ENCODE measurements at regions not wholly inside any gene's neighbourhood (a gene's known extent, or its start where the extent isn't known, plus 50 kb on each side); places are given as distances from the start of the nearest gene placed in this dataset.

DNA sequence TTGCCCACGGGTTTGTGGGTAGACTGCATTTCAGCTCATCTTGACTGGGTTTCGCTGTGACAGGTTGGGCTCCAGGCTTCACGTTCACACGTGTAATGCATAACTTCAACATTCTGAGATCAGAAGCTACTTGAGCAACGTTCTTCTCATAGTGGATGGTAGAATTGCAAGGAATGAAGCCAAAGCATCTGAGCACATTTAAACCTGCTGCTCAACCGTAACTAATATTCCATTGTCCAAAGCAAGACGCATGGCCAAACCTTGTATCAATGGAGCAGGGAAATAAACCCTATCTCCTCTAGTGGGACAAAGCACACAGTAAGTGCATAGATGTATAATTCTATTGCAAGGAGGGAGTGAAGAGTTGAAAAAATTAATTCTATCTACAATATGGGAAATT lies 86.5 kb upstream of the PTCHD1 start (continued):
- TF ChIP-seq, protein P1, sequence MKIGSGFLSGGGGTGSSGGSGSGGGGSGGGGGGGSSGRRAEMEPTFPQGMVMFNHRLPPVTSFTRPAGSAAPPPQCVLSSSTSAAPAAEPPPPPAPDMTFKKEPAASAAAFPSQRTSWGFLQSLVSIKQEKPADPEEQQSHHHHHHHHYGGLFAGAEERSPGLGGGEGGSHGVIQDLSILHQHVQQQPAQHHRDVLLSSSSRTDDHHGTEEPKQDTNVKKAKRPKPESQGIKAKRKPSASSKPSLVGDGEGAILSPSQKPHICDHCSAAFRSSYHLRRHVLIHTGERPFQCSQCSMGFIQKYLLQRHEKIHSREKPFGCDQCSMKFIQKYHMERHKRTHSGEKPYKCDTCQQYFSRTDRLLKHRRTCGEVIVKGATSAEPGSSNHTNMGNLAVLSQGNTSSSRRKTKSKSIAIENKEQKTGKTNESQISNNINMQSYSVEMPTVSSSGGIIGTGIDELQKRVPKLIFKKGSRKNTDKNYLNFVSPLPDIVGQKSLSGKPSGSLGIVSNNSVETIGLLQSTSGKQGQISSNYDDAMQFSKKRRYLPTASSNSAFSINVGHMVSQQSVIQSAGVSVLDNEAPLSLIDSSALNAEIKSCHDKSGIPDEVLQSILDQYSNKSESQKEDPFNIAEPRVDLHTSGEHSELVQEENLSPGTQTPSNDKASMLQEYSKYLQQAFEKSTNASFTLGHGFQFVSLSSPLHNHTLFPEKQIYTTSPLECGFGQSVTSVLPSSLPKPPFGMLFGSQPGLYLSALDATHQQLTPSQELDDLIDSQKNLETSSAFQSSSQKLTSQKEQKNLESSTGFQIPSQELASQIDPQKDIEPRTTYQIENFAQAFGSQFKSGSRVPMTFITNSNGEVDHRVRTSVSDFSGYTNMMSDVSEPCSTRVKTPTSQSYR (CRISPR knock-in tag; IDR thresholded peaks at IDR 0.05) = no peak
- no peak for TF ChIP-seq ZNF423 (CRISPR knock-in tag; IDR thresholded peaks at IDR 0.05)
- no peak for TF ChIP-seq ZNF232 (CRISPR knock-in tag; IDR thresholded peaks at IDR 0.05)
- TF ChIP-seq GABPB1 (CRISPR knock-in tag; IDR thresholded peaks at IDR 0.05) = no peak
- TF ChIP-seq, protein P2, sequence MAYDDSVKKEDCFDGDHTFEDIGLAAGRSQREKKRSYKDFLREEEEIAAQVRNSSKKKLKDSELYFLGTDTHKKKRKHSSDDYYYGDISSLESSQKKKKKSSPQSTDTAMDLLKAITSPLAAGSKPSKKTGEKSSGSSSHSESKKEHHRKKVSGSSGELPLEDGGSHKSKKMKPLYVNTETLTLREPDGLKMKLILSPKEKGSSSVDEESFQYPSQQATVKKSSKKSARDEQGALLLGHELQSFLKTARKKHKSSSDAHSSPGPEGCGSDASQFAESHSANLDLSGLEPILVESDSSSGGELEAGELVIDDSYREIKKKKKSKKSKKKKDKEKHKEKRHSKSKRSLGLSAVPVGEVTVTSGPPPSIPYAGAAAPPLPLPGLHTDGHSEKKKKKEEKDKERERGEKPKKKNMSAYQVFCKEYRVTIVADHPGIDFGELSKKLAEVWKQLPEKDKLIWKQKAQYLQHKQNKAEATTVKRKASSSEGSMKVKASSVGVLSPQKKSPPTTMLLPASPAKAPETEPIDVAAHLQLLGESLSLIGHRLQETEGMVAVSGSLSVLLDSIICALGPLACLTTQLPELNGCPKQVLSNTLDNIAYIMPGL (CRISPR knock-in tag; IDR thresholded peaks at IDR 0.05) = no peak
- TF ChIP-seq EMX1 (CRISPR knock-in tag; IDR thresholded peaks at IDR 0.05) = no peak

DNA sequence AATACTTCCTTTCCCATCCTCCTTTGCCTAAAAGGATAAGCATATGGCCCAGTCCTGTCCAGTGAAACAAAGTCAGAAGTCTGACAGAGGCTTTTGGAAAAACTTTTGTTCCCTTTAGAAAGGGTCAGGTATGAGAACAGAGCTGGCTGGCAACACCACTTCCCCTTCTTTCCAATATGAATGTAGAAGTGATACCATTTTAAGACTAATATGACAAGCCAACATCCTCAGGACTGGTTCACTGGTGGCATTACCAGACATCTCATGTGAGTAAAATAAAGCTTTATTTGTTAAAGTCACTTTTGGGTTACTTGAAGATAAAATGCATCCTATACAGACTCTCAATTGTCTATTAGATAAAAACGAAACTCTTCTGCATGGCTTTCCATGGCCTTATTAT lies 83.6 kb upstream of the PTCHD1 start:
- H3K27ac Mint-ChIP-seq = no peak overlapping the region
- CTCF ChIA-PET = no interaction called here
- no peak overlapping the region for H3K4me3 Mint-ChIP-seq
- no peaks in the 10 kb centered on the region for H3K4me1 Mint-ChIP-seq
- peaks cover 4% of the 10 kb centered on the region for H3K27me3 Mint-ChIP-seq (ENCODE audit: low read depth)
- peaks cover 15% of the 10 kb centered on the region for H3K36me3 Mint-ChIP-seq
- POLR2A ChIA-PET = no interaction called here
- TF ChIP-seq TCF7 (CRISPR knock-in tag; IDR thresholded peaks at IDR 0.05; ENCODE audit: low read depth) = no peak
- TF ChIP-seq NR2C2 (CRISPR knock-in tag; IDR thresholded peaks at IDR 0.05) = no peak
- TF ChIP-seq JUN (CRISPR knock-in tag; IDR thresholded peaks at IDR 0.05) = no peak
- no peak for TF ChIP-seq ATF1 (CRISPR knock-in tag; IDR thresholded peaks at IDR 0.05)
- TF ChIP-seq, protein P3, sequence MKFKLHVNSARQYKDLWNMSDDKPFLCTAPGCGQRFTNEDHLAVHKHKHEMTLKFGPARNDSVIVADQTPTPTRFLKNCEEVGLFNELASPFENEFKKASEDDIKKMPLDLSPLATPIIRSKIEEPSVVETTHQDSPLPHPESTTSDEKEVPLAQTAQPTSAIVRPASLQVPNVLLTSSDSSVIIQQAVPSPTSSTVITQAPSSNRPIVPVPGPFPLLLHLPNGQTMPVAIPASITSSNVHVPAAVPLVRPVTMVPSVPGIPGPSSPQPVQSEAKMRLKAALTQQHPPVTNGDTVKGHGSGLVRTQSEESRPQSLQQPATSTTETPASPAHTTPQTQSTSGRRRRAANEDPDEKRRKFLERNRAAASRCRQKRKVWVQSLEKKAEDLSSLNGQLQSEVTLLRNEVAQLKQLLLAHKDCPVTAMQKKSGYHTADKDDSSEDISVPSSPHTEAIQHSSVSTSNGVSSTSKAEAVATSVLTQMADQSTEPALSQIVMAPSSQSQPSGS (CRISPR knock-in tag; IDR thresholded peaks at IDR 0.05; ENCODE audit: borderline replicate concordance, low read depth) = no peak
- TF ChIP-seq, protein P4, sequence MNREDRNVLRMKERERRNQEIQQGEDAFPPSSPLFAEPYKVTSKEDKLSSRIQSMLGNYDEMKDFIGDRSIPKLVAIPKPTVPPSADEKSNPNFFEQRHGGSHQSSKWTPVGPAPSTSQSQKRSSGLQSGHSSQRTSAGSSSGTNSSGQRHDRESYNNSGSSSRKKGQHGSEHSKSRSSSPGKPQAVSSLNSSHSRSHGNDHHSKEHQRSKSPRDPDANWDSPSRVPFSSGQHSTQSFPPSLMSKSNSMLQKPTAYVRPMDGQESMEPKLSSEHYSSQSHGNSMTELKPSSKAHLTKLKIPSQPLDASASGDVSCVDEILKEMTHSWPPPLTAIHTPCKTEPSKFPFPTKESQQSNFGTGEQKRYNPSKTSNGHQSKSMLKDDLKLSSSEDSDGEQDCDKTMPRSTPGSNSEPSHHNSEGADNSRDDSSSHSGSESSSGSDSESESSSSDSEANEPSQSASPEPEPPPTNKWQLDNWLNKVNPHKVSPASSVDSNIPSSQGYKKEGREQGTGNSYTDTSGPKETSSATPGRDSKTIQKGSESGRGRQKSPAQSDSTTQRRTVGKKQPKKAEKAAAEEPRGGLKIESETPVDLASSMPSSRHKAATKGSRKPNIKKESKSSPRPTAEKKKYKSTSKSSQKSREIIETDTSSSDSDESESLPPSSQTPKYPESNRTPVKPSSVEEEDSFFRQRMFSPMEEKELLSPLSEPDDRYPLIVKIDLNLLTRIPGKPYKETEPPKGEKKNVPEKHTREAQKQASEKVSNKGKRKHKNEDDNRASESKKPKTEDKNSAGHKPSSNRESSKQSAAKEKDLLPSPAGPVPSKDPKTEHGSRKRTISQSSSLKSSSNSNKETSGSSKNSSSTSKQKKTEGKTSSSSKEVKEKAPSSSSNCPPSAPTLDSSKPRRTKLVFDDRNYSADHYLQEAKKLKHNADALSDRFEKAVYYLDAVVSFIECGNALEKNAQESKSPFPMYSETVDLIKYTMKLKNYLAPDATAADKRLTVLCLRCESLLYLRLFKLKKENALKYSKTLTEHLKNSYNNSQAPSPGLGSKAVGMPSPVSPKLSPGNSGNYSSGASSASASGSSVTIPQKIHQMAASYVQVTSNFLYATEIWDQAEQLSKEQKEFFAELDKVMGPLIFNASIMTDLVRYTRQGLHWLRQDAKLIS (CRISPR knock-in tag; IDR thresholded peaks at IDR 0.05; ENCODE audit: borderline replicate concordance) = no peak
- DNase-seq (ENCODE audit: low spot score) = no peak
- peaks cover 23% of the 10 kb centered on the region for H3K9me3 Mint-ChIP-seq
- no peak for ATAC-seq

DNA sequence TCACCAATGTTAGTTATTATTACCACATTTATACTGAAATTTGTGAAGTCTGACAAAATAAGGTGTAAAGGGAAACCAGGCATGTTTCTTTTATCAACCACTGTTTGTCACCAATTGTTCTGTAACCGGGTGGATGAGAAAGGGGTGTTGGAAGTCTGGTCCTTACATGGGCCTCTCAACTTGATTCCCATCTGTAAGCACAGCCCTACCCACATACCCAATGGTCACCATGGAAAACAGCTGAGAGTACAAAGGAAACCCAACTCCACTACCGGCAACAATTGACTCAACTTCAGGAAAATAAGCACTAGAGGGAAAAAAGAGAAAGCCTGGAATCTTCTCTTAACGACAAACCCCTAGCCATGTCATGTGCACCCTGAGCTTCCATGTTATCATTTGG lies 70.8 kb upstream of the PTCHD1 start:
- peaks cover 11% of the 10 kb centered on the region for H3K9me3 Mint-ChIP-seq
- TF ChIP-seq, protein P5, sequence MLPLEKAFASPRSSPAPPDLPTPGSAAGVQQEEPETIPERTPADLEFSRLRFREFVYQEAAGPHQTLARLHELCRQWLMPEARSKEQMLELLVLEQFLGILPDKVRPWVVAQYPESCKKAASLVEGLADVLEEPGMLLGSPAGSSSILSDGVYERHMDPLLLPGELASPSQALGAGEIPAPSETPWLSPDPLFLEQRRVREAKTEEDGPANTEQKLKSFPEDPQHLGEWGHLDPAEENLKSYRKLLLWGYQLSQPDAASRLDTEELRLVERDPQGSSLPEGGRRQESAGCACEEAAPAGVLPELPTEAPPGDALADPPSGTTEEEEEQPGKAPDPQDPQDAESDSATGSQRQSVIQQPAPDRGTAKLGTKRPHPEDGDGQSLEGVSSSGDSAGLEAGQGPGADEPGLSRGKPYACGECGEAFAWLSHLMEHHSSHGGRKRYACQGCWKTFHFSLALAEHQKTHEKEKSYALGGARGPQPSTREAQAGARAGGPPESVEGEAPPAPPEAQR (CRISPR knock-in tag; IDR thresholded peaks at IDR 0.05) = no peak
- TF ChIP-seq, protein P4 (CRISPR knock-in tag; IDR thresholded peaks at IDR 0.05; ENCODE audit: borderline replicate concordance) = no peak
- TF ChIP-seq NR1H2 (CRISPR knock-in tag; IDR thresholded peaks at IDR 0.05) = no peak
- TF ChIP-seq NFATC4 (CRISPR knock-in tag; IDR thresholded peaks at IDR 0.05) = no peak
- H3K36me3 Mint-ChIP-seq = 0 out of 2 replicates have a peak, but pooled peaks cover 4% of the 10 kb centered on the region
- POLR2A ChIA-PET = no interaction called here
- no peak overlapping the region for H3K27ac Mint-ChIP-seq
- H3K27me3 Mint-ChIP-seq (ENCODE audit: low read depth) = 0 out of 2 replicates have a peak, but pooled peaks cover 5% of the 10 kb centered on the region
- peaks cover 11% of the 10 kb centered on the region; the same call in 1 of the 2 replicates for H3K4me1 Mint-ChIP-seq
- CTCF ChIA-PET = no interaction called here
- H3K4me3 Mint-ChIP-seq = no peak overlapping the region
- no peak for DNase-seq (ENCODE audit: low spot score)
- ATAC-seq = no peak; the same call in 1 of the 2 replicates
